Activated B cell treated with CpG ODN at 0.5 μM for 24 hours (primary cell): ENCODE measurements at regions not wholly inside any gene's neighbourhood (a gene's known extent, or its start where the extent isn't known, plus 50 kb on each side); places are given as distances from the start of the nearest gene placed in this dataset.

Experiments
- ATAC-seq: fragments of 200-7000 bp; cut with Tn5 transposase; one replicate; pipeline ENCODE4 v1.10.0; 2021; ENCODE audit warnings: low read depth, mild to moderate bottlenecking, moderate library complexity
- CTCF ChIA-PET: fragments of 350-600 bp; sonication (Branson Sonifier 250); formaldehyde crosslinking; loops from one replicate; lab custom pipeline; 2021; ENCODE audit warnings: antibody characterized with exemption; lab: Charles Lee
- POLR2A ChIA-PET: fragments of 350-600 bp; sonication (Branson Sonifier 250); formaldehyde crosslinking; loops from one replicate; lab custom pipeline; 2021; ENCODE audit warnings: antibody characterized with exemption; lab: Charles Lee
- DNase-seq: peaks from one replicate; pipeline ENCODE4 v3.0.0; 2022
- H3K27ac Mint-ChIP-seq: one replicate; pipeline ENCODE4 v1.8.0; 2020; ENCODE audit warnings: mixed read lengths
- H3K27me3 Mint-ChIP-seq: one replicate; pipeline ENCODE4 v1.8.0; 2021; ENCODE audit warnings: mixed read lengths
- H3K36me3 Mint-ChIP-seq: one replicate; pipeline ENCODE4 v1.8.0; 2021; ENCODE audit warnings: low read depth, mixed read lengths
- H3K4me1 Mint-ChIP-seq: one replicate; pipeline ENCODE4 v1.8.0; 2021; ENCODE audit warnings: mixed read lengths
- H3K4me3 Mint-ChIP-seq: one replicate; pipeline ENCODE4 v1.8.0; 2020; ENCODE audit warnings: mild to moderate bottlenecking, mixed read lengths
- H3K9me3 Mint-ChIP-seq: one replicate; pipeline ENCODE4 v1.8.0; 2020; ENCODE audit warnings: mixed read lengths
- CTCF ChIP-seq: fragments of 200-600 bp; IDR thresholded peaks from one replicate; pipeline ENCODE4 v1.8.0; 2022; ENCODE audit warnings: antibody characterized with exemption, mild to moderate bottlenecking
- intact Hi-C: fragments of 100-400 bp; cut with micrococcal nuclease; formaldehyde crosslinking; loops from one replicate; pipeline ENCODE4 v1.15.1; 2024

DNA sequence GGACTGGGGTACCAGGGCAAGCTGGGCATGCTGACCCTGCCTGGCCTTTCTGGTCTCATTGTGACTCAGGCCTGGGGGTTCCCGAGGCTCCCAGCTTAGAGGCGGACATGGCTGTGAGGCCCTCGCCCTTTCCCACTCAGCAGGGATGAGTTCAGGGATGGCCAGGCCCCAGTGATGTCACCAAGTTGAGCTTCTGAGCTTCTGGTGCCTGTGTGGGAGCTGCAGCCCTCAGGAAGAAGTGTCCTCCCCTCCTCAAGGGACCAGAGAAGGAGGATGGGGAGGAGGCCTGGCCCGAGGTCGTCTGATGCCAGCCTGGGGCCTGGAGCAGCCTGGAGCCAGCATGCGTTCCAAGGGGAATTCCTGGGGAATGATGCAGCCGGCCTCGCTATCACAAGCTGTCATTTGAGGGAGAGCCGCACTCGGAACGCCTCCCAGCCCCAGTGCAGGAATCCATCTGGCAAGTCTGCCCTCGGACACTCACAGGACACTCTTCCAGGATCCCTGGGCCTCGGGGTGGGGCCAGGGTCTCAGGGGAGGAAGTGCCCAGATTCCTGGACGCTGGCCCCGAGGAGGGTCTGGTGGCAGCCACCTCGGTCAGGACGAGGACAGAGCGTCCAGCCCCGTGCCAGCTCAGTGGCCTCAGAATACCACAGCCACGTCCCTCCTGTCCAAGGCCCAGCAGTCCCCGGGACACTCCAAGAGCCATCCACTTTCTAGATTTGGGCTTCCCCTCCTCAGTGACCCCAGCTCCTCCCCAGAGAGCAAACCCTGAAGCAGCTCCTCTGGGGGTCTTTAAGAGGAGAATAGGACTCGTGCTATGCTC lies 61.2 kb upstream of the GPC1 start:
- CTCF ChIA-PET = no interaction called here
- Mint-ChIP-seq H3K4me3 (no peak overlapping the region), H3K4me1 (no peaks in the 10 kb centered on the region), H3K36me3 (no peaks in the 10 kb centered on the region), H3K27ac (no peak overlapping the region), H3K9me3 (peaks cover 4% of the 10 kb centered on the region), H3K27me3 (no peaks in the 10 kb centered on the region)
- TF ChIP-seq CTCF = no peak
- no peak for ATAC-seq
- intact Hi-C loops = no loop called here
- POLR2A ChIA-PET = no interaction called here
- DNase-seq = no peak

GRCh38 chr2:240375024-240375645 lies 60.3 kb upstream of the GPC1 start:
- ATAC-seq = no peak
- DNase-seq = no peak
- intact Hi-C loops = no loop called here
- no peaks in the 10 kb centered on the region for H3K27me3 Mint-ChIP-seq
- H3K9me3 Mint-ChIP-seq = peaks cover 5% of the 10 kb centered on the region
- POLR2A ChIA-PET = no interaction called here
- H3K36me3 Mint-ChIP-seq = no peaks in the 10 kb centered on the region
- TF ChIP-seq CTCF = no peak
- no peaks in the 10 kb centered on the region for H3K4me1 Mint-ChIP-seq
- CTCF ChIA-PET = no interaction called here
- no peak overlapping the region for H3K27ac Mint-ChIP-seq
- H3K4me3 Mint-ChIP-seq = no peak overlapping the region

DNA sequence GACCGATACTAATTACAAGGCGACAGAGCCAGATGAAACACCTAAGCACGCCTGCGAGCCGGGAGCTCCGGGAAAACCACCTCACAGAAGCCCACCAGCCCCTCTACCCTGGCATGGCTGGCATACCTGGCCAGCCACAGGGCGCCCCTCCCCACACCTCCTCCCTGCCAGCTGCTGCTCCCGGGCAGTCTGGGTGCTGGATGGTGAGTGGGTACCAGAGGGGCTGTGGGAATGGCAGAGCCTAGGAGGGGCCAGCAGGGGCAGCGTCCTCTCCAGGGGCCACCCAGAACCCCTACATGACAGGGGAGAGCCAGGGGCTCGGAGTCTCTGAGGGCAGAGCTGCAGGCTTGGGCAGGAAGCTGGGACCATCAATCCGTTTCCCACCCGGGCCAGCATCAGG lies 58.7 kb upstream of the GPC1 start:
- ATAC-seq = no peak
- Mint-ChIP-seq H3K9me3 (peaks cover 6% of the 10 kb centered on the region), H3K4me3 (no peak overlapping the region), H3K4me1 (no peaks in the 10 kb centered on the region), H3K27me3 (no peaks in the 10 kb centered on the region), H3K27ac (no peak overlapping the region), H3K36me3 (no peaks in the 10 kb centered on the region)
- TF ChIP-seq CTCF = no peak
- DNase-seq = no peak
- POLR2A ChIA-PET = no interaction called here
- CTCF ChIA-PET = no interaction called here
- intact Hi-C loops = no loop called here

GRCh38 chr2:240377366-240377765 lies 58.1 kb upstream of the GPC1 start:
- DNase-seq = no peak
- intact Hi-C loops = no loop called here
- H3K27me3 Mint-ChIP-seq = no peaks in the 10 kb centered on the region
- ChIA-PET CTCF (no interaction called here), POLR2A (no interaction called here)
- no peak overlapping the region for H3K27ac Mint-ChIP-seq
- ATAC-seq = no peak
- no peaks in the 10 kb centered on the region for H3K36me3 Mint-ChIP-seq
- no peak for TF ChIP-seq CTCF
- H3K9me3 Mint-ChIP-seq = peaks cover 6% of the 10 kb centered on the region
- no peaks in the 10 kb centered on the region for H3K4me1 Mint-ChIP-seq
- H3K4me3 Mint-ChIP-seq = no peak overlapping the region

GRCh38 chr2:240379089-240379636 lies 56.3 kb upstream of the GPC1 start:
- Mint-ChIP-seq H3K27ac (no peak overlapping the region), H3K4me3 (no peak overlapping the region), H3K36me3 (no peaks in the 10 kb centered on the region), H3K9me3 (peaks cover 6% of the 10 kb centered on the region), H3K27me3 (no peaks in the 10 kb centered on the region), H3K4me1 (no peaks in the 10 kb centered on the region)
- POLR2A ChIA-PET = no interaction called here
- intact Hi-C loops = no loop called here
- TF ChIP-seq CTCF = no peak
- CTCF ChIA-PET = no interaction called here
- ATAC-seq (no peak), DNase-seq (no peak)
